GM18868 (cell line): ENCODE measurements at regions not wholly inside any gene's neighbourhood (a gene's known extent, or its start where the extent isn't known, plus 50 kb on each side); places are given as distances from the start of the nearest gene placed in this dataset.

Experiments
- ATAC-seq: cut with Tn5 transposase; IDR thresholded peaks from one replicate; pipeline ENCODE4 v1.9.1; 2021; ENCODE audit warnings: mild to moderate bottlenecking, moderate library complexity; ENCODE audit not compliant: unreplicated experiment

DNA sequence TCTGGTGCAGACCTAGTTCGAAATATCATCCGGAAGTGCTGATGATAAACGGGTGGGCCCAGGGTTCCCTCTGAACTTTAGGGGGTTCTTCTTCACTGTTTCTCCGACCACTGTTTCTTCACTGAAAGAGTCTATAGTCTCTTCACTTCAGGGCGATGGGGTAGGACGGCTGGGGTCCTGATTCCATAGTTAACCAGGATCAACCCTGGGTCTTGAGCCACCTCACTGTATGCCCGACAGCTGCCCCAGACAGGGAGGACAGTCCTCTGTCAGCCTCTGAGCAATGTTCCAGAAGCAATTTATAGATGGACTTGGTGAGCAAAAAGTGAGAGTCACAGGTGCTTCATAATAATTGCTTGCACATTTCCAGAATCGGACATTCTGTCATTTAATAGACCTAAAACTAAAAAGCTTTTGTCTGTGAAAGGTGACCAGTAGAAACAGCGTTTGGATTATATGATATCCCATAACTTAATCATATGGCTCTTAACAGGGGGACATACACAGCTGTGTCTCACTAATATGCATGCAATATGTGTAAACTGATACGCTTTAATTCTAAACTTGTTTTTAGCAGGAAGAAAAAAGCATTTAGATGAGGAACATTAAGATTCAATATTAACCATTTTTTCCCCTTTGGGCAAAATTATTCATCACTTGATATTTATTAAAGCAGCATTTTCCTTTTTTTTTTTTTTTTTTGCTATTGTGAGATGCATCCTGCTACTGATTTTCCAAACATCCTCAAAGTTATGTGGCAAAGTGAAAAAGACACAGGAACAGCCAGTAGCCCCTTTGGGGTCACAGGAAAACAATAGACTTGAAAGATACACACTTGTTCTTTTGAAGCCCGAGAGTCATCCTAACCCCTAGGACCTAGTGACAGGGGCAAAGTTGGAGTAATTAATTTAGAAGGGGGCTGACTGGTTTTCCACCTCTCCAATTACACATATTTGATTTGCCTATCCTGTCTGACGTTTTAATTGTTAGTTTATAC, 277.0 kb downstream of the ZNF536 start:
- no peak for ATAC-seq

- no peak for ATAC-seq
Measured at GRCh38 chr19:30647891-30648720, 275.9 kb downstream of the ZNF536 start.

DNA sequence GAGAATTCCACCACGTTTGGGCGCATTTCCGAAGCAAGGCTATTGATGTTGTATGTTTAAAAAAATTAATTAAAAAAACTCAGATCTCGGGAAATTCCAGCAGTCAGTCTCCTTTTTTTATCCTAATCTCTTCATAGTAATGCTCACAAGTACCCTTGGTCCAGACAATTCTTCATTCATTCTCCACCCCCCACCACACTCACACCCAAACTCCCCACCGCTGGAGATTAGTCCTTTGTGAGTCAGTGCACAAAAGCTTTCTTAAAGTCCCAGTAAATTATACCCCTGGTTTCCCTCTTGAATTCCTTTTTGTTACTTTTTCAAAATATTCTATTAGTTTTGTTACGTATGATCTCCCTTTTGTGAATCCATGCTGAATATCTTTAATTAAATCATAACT, 274.6 kb downstream of the ZNF536 start:
- ATAC-seq, result no peak

GRCh38 chr19:30645946-30646577, 273.9 kb downstream of the ZNF536 start:
- no peak for ATAC-seq

DNA sequence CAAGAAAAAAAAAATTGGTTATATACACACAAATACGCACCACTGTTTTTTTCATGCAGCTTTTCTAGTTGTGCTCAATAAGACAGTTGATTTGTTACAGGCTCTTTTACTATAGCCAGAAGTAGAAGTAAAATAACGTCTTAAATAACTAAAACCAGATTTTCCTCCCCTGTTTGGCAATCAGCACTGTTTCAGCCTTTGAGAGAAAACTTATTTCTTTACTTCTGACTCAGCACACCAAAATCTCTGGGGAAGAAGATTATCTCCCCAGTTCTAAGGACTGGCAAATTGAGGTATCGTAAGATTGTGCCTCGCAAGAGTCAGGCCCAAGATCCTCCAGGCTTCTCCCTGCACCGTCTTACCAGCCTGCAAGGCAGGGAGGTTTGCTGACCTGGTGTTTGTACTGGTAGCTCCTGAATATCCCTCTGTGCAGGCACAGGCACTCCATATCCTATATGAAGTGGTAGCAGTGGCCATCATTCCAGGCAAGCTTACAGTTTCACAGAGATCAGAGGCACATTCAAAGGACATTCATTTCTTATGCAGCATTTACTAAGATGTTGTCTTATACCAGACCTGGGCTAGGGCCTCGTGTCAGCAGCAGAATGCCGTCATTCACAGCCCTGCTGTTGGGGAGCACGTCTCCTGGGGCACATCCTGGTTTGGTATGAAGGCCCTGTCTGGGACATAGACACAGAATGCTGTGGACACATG, 268.2 kb downstream of the ZNF536 start:
- no peak for ATAC-seq

DNA sequence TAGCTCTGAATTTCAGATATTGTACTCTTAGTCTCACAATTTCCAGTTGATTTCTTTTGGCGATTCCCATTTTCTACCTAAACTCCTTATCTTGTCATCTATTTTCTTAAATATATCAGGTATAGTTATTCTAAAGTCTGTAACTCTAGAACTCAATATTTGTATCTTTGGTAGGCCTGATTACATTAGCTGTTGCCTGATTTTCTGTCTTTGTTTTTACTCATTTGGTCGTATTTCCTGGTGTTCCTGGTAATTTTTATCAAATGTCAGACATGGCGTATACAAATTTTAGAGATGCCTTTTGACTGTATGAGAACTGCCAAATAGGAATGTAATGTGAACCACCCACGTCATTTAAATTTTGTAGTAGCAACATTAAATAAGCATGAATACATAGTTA, 266.7 kb downstream of the ZNF536 start:
- no peak for ATAC-seq

GRCh38 chr19:30637926-30638325, 265.7 kb downstream of the ZNF536 start:
- ATAC-seq, result no peak

DNA sequence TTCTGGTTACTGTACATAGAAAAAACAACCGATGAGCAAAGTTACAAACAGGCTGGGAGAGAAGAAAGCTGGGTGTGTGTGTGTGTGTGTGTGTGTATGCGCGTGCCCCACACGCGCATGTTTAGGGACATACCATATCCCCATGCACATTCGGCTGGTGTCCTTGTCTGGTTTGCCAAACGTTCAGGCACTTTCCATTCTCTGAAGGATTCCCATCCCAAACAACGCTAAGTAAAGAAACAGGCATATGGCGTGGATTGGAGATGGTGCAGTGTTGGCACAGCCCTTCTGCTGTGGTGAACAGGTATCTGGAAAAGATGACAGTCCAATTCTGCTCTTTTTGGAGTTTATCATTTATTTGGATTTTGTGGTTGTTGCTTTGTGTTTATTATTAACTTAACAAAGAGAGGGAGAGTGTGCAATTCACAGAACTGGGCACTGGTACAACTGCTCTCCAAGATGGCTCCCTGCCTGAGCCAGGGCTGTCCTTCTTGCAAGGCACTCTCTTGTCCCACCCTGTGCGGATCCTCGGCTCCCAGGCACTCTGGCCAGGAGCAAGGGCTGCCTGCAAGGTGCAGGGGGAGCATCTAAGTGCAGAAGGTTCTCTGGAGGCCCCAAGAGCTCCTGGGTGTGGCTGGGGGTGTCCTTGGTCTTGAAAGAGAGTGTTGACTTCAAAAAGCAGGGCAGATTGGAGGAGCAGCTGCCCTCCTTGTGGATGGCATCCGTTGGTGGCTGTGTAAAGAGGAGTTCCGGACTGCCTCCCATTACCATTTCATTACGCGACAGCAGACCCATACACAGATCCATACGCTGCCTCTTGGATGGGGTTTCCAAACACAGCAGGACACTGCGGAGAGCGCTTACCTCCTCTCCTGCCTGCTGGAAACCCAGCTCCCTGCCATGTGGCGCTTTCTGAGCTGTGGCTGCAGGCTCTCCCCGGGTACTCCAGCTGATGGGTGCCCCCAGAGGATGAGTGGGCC, 263.1 kb downstream of the ZNF536 start:
- ATAC-seq, result no peak

GRCh38 chr19:30634131-30634830, 262.1 kb downstream of the ZNF536 start:
- no peak for ATAC-seq

- ATAC-seq, result no peak
Measured at GRCh38 chr19:30631033-30631370, 258.8 kb downstream of the ZNF536 start.

DNA sequence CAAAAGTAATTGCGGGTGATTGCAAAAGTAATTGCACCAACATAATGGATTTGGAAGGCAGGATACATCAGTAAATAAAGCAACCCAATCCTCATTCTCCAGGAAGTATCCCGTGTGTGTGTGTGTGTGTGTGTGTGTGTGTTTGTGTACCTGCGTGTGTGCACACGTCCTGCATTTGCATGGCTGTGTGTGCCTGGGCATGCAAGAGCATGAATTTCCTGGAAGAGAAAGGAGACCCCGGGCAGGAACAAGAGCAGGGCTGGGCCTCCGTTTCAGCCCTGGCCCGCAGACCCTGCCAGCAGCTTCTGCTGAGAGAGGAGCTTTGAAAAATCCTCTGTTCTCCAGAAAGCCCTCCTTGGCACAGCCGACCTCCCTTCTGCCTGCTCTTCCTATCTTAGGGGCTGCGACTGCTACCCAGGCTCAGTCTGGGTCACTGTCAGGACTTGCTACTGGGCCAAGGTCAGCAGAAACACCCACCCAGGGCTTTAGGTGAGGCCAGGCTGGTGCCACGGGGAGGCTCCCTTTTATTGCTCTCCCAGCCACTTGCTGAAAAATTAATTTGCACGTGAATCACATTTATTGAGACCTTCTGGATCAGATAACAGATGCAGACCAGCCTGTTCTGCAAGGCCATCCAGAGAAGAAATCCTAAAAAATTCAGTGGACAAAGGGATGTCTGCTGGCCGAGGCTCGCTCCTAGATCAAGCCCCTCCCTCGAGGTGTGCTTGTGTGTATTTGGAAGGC, 258.3 kb downstream of the ZNF536 start:
- no peak for ATAC-seq

DNA sequence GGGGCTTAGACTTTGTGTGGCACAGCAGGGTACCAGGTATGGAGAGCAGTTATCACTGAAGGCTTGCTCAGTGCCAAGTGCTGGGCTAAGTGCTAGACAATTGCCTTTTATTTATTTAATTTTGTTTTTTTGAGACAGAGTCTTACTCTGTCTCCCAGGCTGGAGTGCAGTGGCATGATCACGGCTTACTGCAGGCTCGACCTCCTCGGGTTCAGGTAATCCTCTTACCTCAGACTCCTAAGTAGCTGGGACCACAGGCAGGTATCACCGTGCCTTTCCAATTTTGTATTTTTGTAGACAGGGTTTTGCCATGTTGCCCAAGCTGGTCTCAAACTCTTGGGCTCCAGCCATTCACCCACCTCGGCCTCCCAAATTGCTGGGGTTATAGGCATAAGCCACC, 256.9 kb downstream of the ZNF536 start:
- no peak for ATAC-seq

- ATAC-seq, result no peak
Measured at GRCh38 chr19:30626626-30626966, 254.4 kb downstream of the ZNF536 start.

- ATAC-seq, result no peak
Measured at GRCh38 chr19:30625947-30626625, 253.9 kb downstream of the ZNF536 start.

GRCh38 chr19:30622276-30622675, 250.1 kb downstream of the ZNF536 start:
- ATAC-seq, result no peak

DNA sequence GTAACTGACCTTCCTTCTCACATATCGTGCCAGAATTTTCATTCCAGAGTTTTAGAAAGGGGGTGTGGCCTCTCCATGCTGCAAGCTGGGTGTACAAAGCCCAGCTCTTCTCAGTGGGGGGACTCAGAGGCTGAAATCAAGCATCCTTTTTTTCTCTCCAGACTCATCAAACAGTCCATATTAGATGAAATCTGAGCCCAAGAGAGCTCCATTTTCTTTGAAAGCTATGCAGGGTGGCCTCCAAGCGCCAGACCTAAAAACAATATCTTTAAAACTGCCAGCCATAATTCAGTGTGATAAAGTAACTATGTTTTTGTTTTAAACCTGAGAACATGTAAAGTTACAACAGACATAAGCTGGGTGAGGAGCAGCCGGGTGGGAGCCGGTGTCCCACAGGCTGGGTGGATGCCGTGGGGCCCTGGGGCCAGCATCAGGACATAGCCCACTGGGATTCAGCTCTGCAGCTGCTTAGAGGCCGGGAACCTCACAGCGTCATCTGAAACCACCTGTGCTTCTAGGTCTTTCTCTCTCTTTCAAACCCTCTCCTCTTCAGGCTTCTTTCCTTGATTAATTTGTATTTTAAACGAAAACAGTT, 249.2 kb downstream of the ZNF536 start:
- ATAC-seq, result no peak

GRCh38 chr19:30620354-30620753, 248.2 kb downstream of the ZNF536 start:
- no peak for ATAC-seq
